Stomach (tissue), 4 donors: ENCODE measurements at regions not wholly inside any gene's neighbourhood (a gene's known extent, or its start where the extent isn't known, plus 50 kb on each side); places are given as distances from the start of the nearest gene placed in this dataset.

Experiments
- CTCF ChIP-seq, 7 experiments: fragments of 450-650 bp in 4 of 7; fragments of 200-600 bp in 3 of 7; sonication (generic) in 3 of 7; IDR thresholded peaks; one replicate each; pipeline ENCODE4 v1.5.1; 2016 to 2019; ENCODE audit warnings: antibody characterized with exemption in 7 of 7, control low read depth in 2 of 7, mild to moderate bottlenecking in 1 of 7
- EP300 ChIP-seq: sonication (generic); formaldehyde crosslinking; IDR thresholded peaks from one replicate; pipeline ENCODE4 v1.6.1; 2017; ENCODE audit warnings: antibody characterized with exemption
- POLR2A ChIP-seq, 4 donors: fragments of 450-650 bp; IDR thresholded peaks; one replicate each; pipeline ENCODE4 v1.6.1; 2016; ENCODE audit warnings: antibody characterized with exemption in 4 of 4, control low read depth in 2 of 4, mild to moderate bottlenecking in 1 of 4, moderate library complexity in 1 of 4
- POLR2AphosphoS5 ChIP-seq, 3 donors: sonication (generic); formaldehyde crosslinking; IDR thresholded peaks; one replicate each; pipeline ENCODE4 v1.6.1; 2016; ENCODE audit warnings: antibody characterized with exemption in 3 of 3

GRCh38 chr18:56286775-56287325 lies 351.5 kb downstream of the TXNL1 start:
- TF ChIP-seq POLR2A (IDR thresholded peaks at IDR 0.05) (no peak), CTCF (IDR thresholded peaks at IDR 0.05) (no peak), EP300 (no peak), POLR2AphosphoS5 (IDR thresholded peaks at IDR 0.05) (no peak)
